Activated T-cell treated with anti-CD3 and anti-CD28 coated beads for 4 hours (primary cell): ENCODE measurements at regions not wholly inside any gene's neighbourhood (a gene's known extent, or its start where the extent isn't known, plus 50 kb on each side); places are given as distances from the start of the nearest gene placed in this dataset.
"Not testable (repeated sequence)": the region's sequence is repeated elsewhere in the genome, so short reads cannot be mapped to it uniquely, and the experiment has no call there.

Experiments used
- DNase-seq: peaks from one replicate; pipeline ENCODE4 v3.0.0-alpha.2; 2020

- no peak for DNase-seq
Measured at GRCh38 chr9:7739595-7739994, 60.0 kb downstream of the DMAC1 start.

GRCh38 chr9:7735311-7735710 is 64.3 kb downstream of the DMAC1 start:
- DNase-seq = no peak

GRCh38 chr9:7730164-7730445 is 69.5 kb downstream of the DMAC1 start:
- DNase-seq = no peak

- DNase-seq = no peak
Measured at GRCh38 chr9:7729371-7730163, 70.0 kb downstream of the DMAC1 start.

GRCh38 chr9:7721291-7721690 is 78.3 kb downstream of the DMAC1 start:
- no peak for DNase-seq

GRCh38 chr9:7713088-7713487 is 86.5 kb downstream of the DMAC1 start:
- not testable (repeated sequence) for DNase-seq

GRCh38 chr9:7710686-7711085 is 88.9 kb downstream of the DMAC1 start:
- no peak for DNase-seq

- DNase-seq = no peak
Measured at GRCh38 chr9:7707934-7708333, 91.6 kb downstream of the DMAC1 start.

- no peak for DNase-seq
Measured at GRCh38 chr9:7704543-7704942, 95.0 kb downstream of the DMAC1 start.

GRCh38 chr9:7691909-7692308 is 107.7 kb downstream of the DMAC1 start:
- no peak for DNase-seq

GRCh38 chr9:7690014-7690413 is 109.6 kb downstream of the DMAC1 start:
- DNase-seq = no peak

- DNase-seq = no peak
Measured at GRCh38 chr9:7688626-7689025, 111.0 kb downstream of the DMAC1 start.

GRCh38 chr9:7676609-7677156 is 122.9 kb downstream of the DMAC1 start:
- no peak for DNase-seq

- DNase-seq = no peak
Measured at GRCh38 chr9:7671847-7672246, 127.7 kb downstream of the DMAC1 start.

GRCh38 chr9:7668541-7668940 is 131.0 kb downstream of the DMAC1 start:
- DNase-seq = no peak

GRCh38 chr9:7665874-7666273 is 133.7 kb downstream of the DMAC1 start:
- no peak for DNase-seq

GRCh38 chr9:7659766-7660165 is 139.8 kb downstream of the DMAC1 start:
- DNase-seq = no peak

- DNase-seq = no peak
Measured at GRCh38 chr9:7656636-7657035, 142.9 kb downstream of the DMAC1 start.

GRCh38 chr9:7653262-7653661 is 146.3 kb downstream of the DMAC1 start:
- DNase-seq = no peak

- DNase-seq = no peak
Measured at GRCh38 chr9:7640231-7640630, 159.3 kb downstream of the DMAC1 start.

GRCh38 chr9:7639471-7639870 is 160.1 kb downstream of the DMAC1 start:
- no peak for DNase-seq

GRCh38 chr9:7636838-7637467 is 162.6 kb downstream of the DMAC1 start:
- no peak for DNase-seq

- DNase-seq = no peak
Measured at GRCh38 chr9:7636309-7636708, 163.3 kb downstream of the DMAC1 start.

- DNase-seq = peak; percentile 18
Measured at GRCh38 chr9:7626571-7627029, 173.0 kb downstream of the DMAC1 start.

- DNase-seq = no peak
Measured at GRCh38 chr9:7622481-7622880, 177.1 kb downstream of the DMAC1 start.
